Epidermal melanocyte (primary cell): ENCODE measurements at regions not wholly inside any gene's neighbourhood (a gene's known extent, or its start where the extent isn't known, plus 50 kb on each side); places are given as distances from the start of the nearest gene placed in this dataset.
A peak's percentile ranks its signal among the peaks of the same experiment; 100 is the strongest.

Experiments
- DNase-seq: peaks from one replicate; pipeline ENCODE4 v3.0.0; 2011; ENCODE audit warnings: low spot score; ENCODE audit not compliant: insufficient read length

GRCh38 chr2:176601066-176601465, 331.8 kb downstream of the MTX2 start:
- no peak for DNase-seq

- DNase-seq, result no peak
Observed at GRCh38 chr2:176612036-176612435, 342.8 kb downstream of the MTX2 start.

GRCh38 chr2:176612736-176613135, 343.5 kb downstream of the MTX2 start:
- no peak for DNase-seq

- no peak for DNase-seq
Observed at GRCh38 chr2:176613323-176613987, 344.2 kb downstream of the MTX2 start.

- no peak for DNase-seq
Observed at GRCh38 chr2:176614049-176614448, 344.8 kb downstream of the MTX2 start.

GRCh38 chr2:176614930-176615329, 345.7 kb downstream of the MTX2 start:
- DNase-seq, result no peak

- DNase-seq, result no peak
Observed at GRCh38 chr2:176619504-176619903, 350.3 kb downstream of the MTX2 start.

GRCh38 chr2:176621350-176621749, 352.1 kb downstream of the MTX2 start:
- no peak for DNase-seq

- DNase-seq, result no peak
Observed at GRCh38 chr2:176622792-176623191, 353.6 kb downstream of the MTX2 start.

GRCh38 chr2:176626796-176627195, 357.6 kb downstream of the MTX2 start:
- DNase-seq, result no peak

GRCh38 chr2:176628438-176628837, 359.2 kb downstream of the MTX2 start:
- DNase-seq, result no peak

- no peak for DNase-seq
Observed at GRCh38 chr2:176633754-176634153, 364.5 kb downstream of the MTX2 start.

- DNase-seq, result no peak
Observed at GRCh38 chr2:176636401-176636800, 367.2 kb downstream of the MTX2 start.

- DNase-seq, result no peak
Observed at GRCh38 chr2:176637142-176637485, 367.9 kb downstream of the MTX2 start.

- DNase-seq, result peak; percentile 35
Observed at GRCh38 chr2:176637486-176638166, 368.4 kb downstream of the MTX2 start.

- peak; percentile 64 for DNase-seq
Observed at GRCh38 chr2:176638167-176639015, 369.1 kb downstream of the MTX2 start.

- DNase-seq, result no peak
Observed at GRCh38 chr2:176639016-176639343, 369.7 kb downstream of the MTX2 start.

- DNase-seq, result no peak
Observed at GRCh38 chr2:176639671-176640070, 370.4 kb downstream of the MTX2 start.

GRCh38 chr2:176641436-176641835, 372.2 kb downstream of the MTX2 start:
- DNase-seq, result no peak

GRCh38 chr2:176642074-176642473, 372.8 kb downstream of the MTX2 start:
- no peak for DNase-seq

GRCh38 chr2:176643646-176644045, 374.4 kb downstream of the MTX2 start:
- DNase-seq, result no peak

- DNase-seq, result no peak
Observed at GRCh38 chr2:176645494-176645893, 376.3 kb downstream of the MTX2 start.
